ENCODE measurements at regions not wholly inside any gene's neighbourhood (a gene's known extent, or its start where the extent isn't known, plus 50 kb on each side); places are given as distances from the start of the nearest gene placed in this dataset.

- no peak for DNase-seq
- 45% methylated on average over 2 of the region's 2 CpGs for WGBS (ENCODE audit: insufficient coverage, low coverage, low lambda C conversion rate, missing lambda C conversion rate)
- H3K4me1 ChIP-seq = no peaks in the 10 kb centered on the region
- TF ChIP-seq POLR2A (IDR thresholded peaks at IDR 0.05) = no peak
- no peak for TF ChIP-seq CTCF (IDR thresholded peaks at IDR 0.05)
- no peak overlapping the region for H3K27ac ChIP-seq
- intact Hi-C loops (cut with DNase I) = loop anchor here in 1 of 2 donors (10.0 kb wide), 1 partner anchor 71 kb away; no protein-coding TSS in a partner anchor
- no peak overlapping the region for H3K4me3 ChIP-seq
- no peaks in the 10 kb centered on the region for H3K9me3 ChIP-seq
- no peaks in the 10 kb centered on the region for H3K27me3 ChIP-seq
- no peak for ATAC-seq
- no peaks in the 10 kb centered on the region for H3K36me3 ChIP-seq
Observed at GRCh38 chr10:52654201-52654600, 118.4 kb downstream of the MBL2 start.

GRCh38 chr10:52658112-52658511 lies 114.5 kb downstream of the MBL2 start:
- H3K9me3 ChIP-seq = no peaks in the 10 kb centered on the region
- H3K27me3 ChIP-seq = no peaks in the 10 kb centered on the region
- DNase-seq (no peak), ATAC-seq (no peak)
- TF ChIP-seq POLR2A (IDR thresholded peaks at IDR 0.05) (no peak), CTCF (IDR thresholded peaks at IDR 0.05) (no peak)
- 42% methylated on average over 3 of the region's 3 CpGs for WGBS (ENCODE audit: insufficient coverage, low coverage, low lambda C conversion rate, missing lambda C conversion rate)
- H3K4me1 ChIP-seq = no peaks in the 10 kb centered on the region
- H3K27ac ChIP-seq = no peak overlapping the region
- intact Hi-C loops (cut with DNase I) = loop anchor here in 1 of 2 donors (10.0 kb wide), 1 partner anchor 67 kb away; no protein-coding TSS in a partner anchor
- no peaks in the 10 kb centered on the region for H3K36me3 ChIP-seq
- H3K4me3 ChIP-seq = no peak overlapping the region

GRCh38 chr10:52659085-52659484 lies 113.5 kb downstream of the MBL2 start:
- Histone ChIP-seq H3K27ac (no peak overlapping the region), H3K9me3 (no peaks in the 10 kb centered on the region), H3K4me3 (no peak overlapping the region), H3K36me3 (no peaks in the 10 kb centered on the region), H3K27me3 (no peaks in the 10 kb centered on the region), H3K4me1 (no peaks in the 10 kb centered on the region)
- DNase-seq = no peak
- peak in 1 of 4 donors; percentile 44 for ATAC-seq
- intact Hi-C loops (cut with DNase I) = loop anchor here in 1 of 2 donors (10.0 kb wide), 1 partner anchor 66 kb away; no protein-coding TSS in a partner anchor
- no peak for TF ChIP-seq CTCF (IDR thresholded peaks at IDR 0.05)
- TF ChIP-seq POLR2A (IDR thresholded peaks at IDR 0.05) = no peak
- 36% methylated on average over 1 of the region's 1 CpG for WGBS (ENCODE audit: insufficient coverage, low coverage, low lambda C conversion rate, missing lambda C conversion rate)

- no peaks in the 10 kb centered on the region for H3K9me3 ChIP-seq
- no peaks in the 10 kb centered on the region for H3K4me1 ChIP-seq
- DNase-seq (no peak), ATAC-seq (no peak)
- no peak overlapping the region for H3K27ac ChIP-seq
- 53% methylated on average over 1 of the region's 1 CpG for WGBS (ENCODE audit: insufficient coverage, low coverage, low lambda C conversion rate, missing lambda C conversion rate)
- no peaks in the 10 kb centered on the region for H3K27me3 ChIP-seq
- no peaks in the 10 kb centered on the region for H3K36me3 ChIP-seq
- intact Hi-C loops (cut with DNase I) = no loop called here
- no peak for TF ChIP-seq POLR2A (IDR thresholded peaks at IDR 0.05)
- no peak overlapping the region for H3K4me3 ChIP-seq
Observed at GRCh38 chr10:52662256-52662655, 110.3 kb downstream of the MBL2 start.

- DNase-seq = no peak
- Histone ChIP-seq H3K27me3 (no peaks in the 10 kb centered on the region), H3K36me3 (no peaks in the 10 kb centered on the region), H3K4me3 (no peak overlapping the region), H3K9me3 (no peaks in the 10 kb centered on the region), H3K27ac (no peak overlapping the region), H3K4me1 (no peaks in the 10 kb centered on the region)
- intact Hi-C loops (cut with DNase I) = no loop called here
- no peak for ATAC-seq
- 44% methylated on average over 3 of the region's 3 CpGs for WGBS (ENCODE audit: insufficient coverage, low coverage, low lambda C conversion rate, missing lambda C conversion rate)
- TF ChIP-seq CTCF (IDR thresholded peaks at IDR 0.05) (no peak), POLR2A (IDR thresholded peaks at IDR 0.05) (no peak)
Observed at GRCh38 chr10:52663161-52663560, 109.4 kb downstream of the MBL2 start.
